Renal cortical epithelial cell (primary cell): ENCODE measurements at regions not wholly inside any gene's neighbourhood (a gene's known extent, or its start where the extent isn't known, plus 50 kb on each side); places are given as distances from the start of the nearest gene placed in this dataset.
A peak's percentile ranks its signal among the peaks of the same experiment; 100 is the strongest.

Source experiments
- DNase-seq: peaks from one replicate; pipeline ENCODE4 v3.0.0-alpha.2; 2011; ENCODE audit warnings: low read depth

- DNase-seq = no peak
Observed at GRCh38 chr1:104699433-104699832, 949.7 kb downstream of the AMY1C start.

- DNase-seq = no peak
Observed at GRCh38 chr1:104702731-104703130, 953.0 kb downstream of the AMY1C start.

GRCh38 chr1:104706631-104707147, 957.0 kb downstream of the AMY1C start:
- DNase-seq = peak; percentile 1

- DNase-seq = no peak
Observed at GRCh38 chr1:104718752-104719151, 969.1 kb downstream of the AMY1C start.

- DNase-seq = no peak
Observed at GRCh38 chr1:104720741-104721140, 971.0 kb downstream of the AMY1C start.

- no peak for DNase-seq
Observed at GRCh38 chr1:104726917-104727316, 977.2 kb downstream of the AMY1C start.

GRCh38 chr1:104733866-104734265, 984.2 kb downstream of the AMY1C start:
- no peak for DNase-seq

- DNase-seq = no peak
Observed at GRCh38 chr1:104745875-104746274, 996.2 kb downstream of the AMY1C start.

GRCh38 chr1:104746994-104747393, 997.3 kb downstream of the AMY1C start:
- no peak for DNase-seq

- DNase-seq = no peak
Observed at GRCh38 chr1:104760017-104760416, 1010.3 kb downstream of the AMY1C start.

GRCh38 chr1:104761961-104762570, 1012.4 kb downstream of the AMY1C start:
- DNase-seq = no peak

GRCh38 chr1:104765085-104765484, 1015.4 kb downstream of the AMY1C start:
- no peak for DNase-seq

GRCh38 chr1:104768466-104768865, 1018.8 kb downstream of the AMY1C start:
- no peak for DNase-seq

GRCh38 chr1:104780470-104781078, 1030.9 kb downstream of the AMY1C start:
- peak; percentile 6 for DNase-seq

- DNase-seq = no peak
Observed at GRCh38 chr1:104785575-104786187, 1036.0 kb downstream of the AMY1C start.

GRCh38 chr1:104787866-104788510, 1038.3 kb downstream of the AMY1C start:
- DNase-seq = no peak

- DNase-seq = no peak
Observed at GRCh38 chr1:104791030-104791429, 1041.3 kb downstream of the AMY1C start.

GRCh38 chr1:104794035-104794434, 1044.3 kb downstream of the AMY1C start:
- DNase-seq = no peak

GRCh38 chr1:104795931-104796330, 1046.2 kb downstream of the AMY1C start:
- no peak for DNase-seq

- peak; percentile 19 for DNase-seq
Observed at GRCh38 chr1:104797982-104798381, 1048.3 kb downstream of the AMY1C start.

GRCh38 chr1:104801344-104801743, 1051.6 kb downstream of the AMY1C start:
- DNase-seq = no peak

GRCh38 chr1:104804147-104804546, 1054.4 kb downstream of the AMY1C start:
- no peak for DNase-seq

- no peak for DNase-seq
Observed at GRCh38 chr1:104807590-104807989, 1057.9 kb downstream of the AMY1C start.
